ENCODE measurements at regions not wholly inside any gene's neighbourhood (a gene's known extent, or its start where the extent isn't known, plus 50 kb on each side); places are given as distances from the start of the nearest gene placed in this dataset.
"Not testable (repeated sequence)": the region's sequence is repeated elsewhere in the genome, so short reads cannot be mapped to it uniquely, and the experiment has no call there.

DNA sequence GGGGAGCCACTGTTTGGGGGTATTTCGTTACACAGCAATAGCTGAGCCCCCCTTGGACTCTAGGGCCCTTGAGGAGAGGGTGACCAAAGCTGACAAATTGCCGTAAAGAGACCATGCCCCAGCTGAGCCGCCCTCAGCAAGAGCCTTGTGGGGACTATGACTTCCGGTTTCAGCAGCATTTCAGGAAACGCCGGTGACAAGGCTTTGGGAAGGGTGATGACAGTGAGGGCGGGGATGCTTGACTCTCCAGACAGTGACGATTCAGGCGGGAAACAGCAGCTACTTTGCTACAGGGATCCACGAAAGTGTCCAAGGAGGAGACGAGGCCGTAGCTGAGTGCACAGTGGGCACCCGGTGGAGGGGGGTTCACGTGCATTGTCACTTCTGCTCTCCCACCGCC is 360.8 kb downstream of the C16orf95 start:
- TF ChIP-seq, protein P1, sequence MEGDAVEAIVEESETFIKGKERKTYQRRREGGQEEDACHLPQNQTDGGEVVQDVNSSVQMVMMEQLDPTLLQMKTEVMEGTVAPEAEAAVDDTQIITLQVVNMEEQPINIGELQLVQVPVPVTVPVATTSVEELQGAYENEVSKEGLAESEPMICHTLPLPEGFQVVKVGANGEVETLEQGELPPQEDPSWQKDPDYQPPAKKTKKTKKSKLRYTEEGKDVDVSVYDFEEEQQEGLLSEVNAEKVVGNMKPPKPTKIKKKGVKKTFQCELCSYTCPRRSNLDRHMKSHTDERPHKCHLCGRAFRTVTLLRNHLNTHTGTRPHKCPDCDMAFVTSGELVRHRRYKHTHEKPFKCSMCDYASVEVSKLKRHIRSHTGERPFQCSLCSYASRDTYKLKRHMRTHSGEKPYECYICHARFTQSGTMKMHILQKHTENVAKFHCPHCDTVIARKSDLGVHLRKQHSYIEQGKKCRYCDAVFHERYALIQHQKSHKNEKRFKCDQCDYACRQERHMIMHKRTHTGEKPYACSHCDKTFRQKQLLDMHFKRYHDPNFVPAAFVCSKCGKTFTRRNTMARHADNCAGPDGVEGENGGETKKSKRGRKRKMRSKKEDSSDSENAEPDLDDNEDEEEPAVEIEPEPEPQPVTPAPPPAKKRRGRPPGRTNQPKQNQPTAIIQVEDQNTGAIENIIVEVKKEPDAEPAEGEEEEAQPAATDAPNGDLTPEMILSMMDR (conservative IDR thresholded peaks at IDR 0.05; ENCODE audit: low read depth, low read length) = no peak
- H3K4me3 ChIP-seq (ENCODE audit: low read length) = no peak overlapping the region
- DNase-seq (ENCODE audit: low read depth) = no peak

DNA sequence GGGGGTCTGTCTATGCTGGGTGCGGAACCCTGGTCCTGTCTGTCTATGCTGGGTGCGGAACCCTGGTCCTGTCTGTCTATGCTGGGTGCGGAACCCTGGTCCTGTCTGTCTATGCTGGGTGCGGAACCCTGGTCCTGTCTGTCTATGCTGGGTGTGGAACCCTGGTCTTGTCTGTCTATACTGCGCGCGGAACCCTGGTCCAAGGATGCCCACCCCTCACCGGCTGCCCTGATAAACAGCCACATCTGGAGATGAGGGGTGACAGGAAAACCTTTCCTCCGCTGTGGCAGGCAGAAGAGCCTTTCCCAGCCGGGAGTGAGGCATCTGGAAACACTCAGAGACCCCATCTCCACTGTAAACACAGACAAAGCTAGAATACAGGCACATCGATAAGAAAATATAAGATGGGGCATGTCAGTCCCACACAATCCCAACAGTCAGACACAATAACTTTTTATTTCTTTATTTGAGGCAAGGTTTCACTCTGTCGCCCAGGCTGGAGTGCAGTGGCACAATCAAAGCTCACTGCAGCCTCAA is 359.5 kb downstream of the C16orf95 start:
- not testable (repeated sequence) for H3K4me3 ChIP-seq (ENCODE audit: low read length); DNase-seq (ENCODE audit: low read depth)

DNA sequence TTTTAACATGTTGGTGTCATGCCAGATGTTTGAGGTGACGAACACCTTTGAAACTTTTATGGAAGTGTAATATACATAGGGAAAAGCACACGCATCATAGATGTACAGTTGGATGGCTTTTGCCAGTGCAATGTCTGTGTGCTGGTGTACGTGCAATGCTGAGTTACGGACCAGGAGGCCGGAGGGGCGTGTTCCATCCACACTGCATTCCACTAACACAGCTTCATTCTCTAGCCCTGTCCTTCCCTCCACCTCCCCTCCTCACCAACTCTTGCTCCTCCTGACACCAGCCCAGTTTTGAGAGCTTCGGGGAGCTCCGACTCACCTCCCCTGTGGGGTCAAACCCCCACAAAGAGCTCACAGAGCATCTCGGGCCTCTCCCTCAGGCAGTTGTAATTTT is 358.8 kb downstream of the C16orf95 start:
- DNase-seq (ENCODE audit: low read depth) = no peak
- no peak overlapping the region for H3K4me3 ChIP-seq (ENCODE audit: low read length)
- TF ChIP-seq, protein P1 (conservative IDR thresholded peaks at IDR 0.05; ENCODE audit: low read depth, low read length) = no peak

DNA sequence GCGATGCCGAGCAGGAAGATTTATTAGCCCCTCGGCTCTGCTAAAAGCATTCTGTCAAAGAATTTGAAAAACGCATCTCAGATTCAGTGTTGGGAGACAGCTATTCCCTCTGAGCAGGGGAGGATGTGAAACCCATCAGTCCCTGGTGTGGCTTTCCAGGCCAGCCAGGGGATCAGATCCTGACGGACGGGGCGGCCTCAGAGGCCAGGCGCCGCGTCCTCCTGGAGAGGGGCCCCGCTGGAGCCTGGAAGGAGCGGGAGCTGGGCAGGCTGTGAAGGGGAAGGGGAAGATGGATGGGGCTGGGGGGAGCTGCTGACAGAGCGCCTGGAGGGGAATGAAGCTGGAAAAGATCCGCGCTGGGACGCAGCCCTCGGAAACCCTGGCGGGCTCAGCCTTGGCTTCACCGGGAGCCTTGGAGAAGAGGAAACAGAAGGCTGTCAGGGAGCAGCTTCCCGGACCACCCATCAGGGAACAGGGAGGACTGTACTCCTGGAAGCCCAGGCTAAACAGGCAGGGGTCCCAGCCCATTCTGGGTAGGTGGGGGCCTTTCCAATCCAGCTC is 358.0 kb downstream of the C16orf95 start:
- TF ChIP-seq, protein P1 (conservative IDR thresholded peaks at IDR 0.05; ENCODE audit: low read depth, low read length) = no peak
- H3K4me3 ChIP-seq (ENCODE audit: low read length) = no peak overlapping the region
- DNase-seq (ENCODE audit: low read depth) = no peak

DNA sequence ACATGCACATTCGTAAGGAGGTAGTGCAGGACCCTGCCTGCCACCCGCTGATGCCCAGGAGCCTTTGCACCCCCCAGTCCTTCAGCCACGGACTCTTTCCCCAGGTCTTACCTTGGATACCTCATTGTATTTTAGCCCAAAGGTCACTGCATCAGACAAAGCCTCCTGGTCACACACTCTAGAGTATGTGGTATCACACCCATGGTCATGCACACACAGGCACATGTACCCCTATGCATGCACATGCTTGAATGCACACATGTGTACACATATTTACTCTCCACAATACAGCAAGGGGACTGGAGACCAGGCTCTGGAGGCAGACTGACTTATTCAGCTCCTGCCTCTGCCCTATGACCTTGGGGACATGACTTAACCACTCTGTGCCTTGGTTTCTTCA is 357.5 kb downstream of the C16orf95 start:
- H3K4me3 ChIP-seq (ENCODE audit: low read length) = no peak overlapping the region
- TF ChIP-seq, protein P1 (conservative IDR thresholded peaks at IDR 0.05; ENCODE audit: low read depth, low read length) = no peak
- no peak for DNase-seq (ENCODE audit: low read depth)

DNA sequence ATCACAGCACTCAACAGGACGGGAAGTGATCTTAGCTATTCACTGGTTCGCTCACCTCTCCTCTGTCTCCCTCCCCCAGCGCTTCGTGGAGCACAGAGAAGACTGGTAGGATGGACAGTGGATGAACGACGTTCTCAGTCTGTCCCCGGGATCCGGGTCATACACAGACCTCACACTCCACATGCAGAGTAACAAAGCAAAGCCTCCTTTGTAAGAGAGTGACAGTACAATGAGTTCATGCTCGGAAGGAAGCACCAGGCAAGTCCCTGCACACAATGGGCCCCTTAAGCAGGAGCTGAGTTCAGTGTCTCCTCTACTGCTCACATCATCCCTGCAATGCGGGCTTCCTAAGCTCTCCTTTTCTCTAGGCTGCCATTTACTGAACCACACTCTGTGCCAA is 356.9 kb downstream of the C16orf95 start:
- no peak overlapping the region for H3K4me3 ChIP-seq (ENCODE audit: low read length)
- no peak for DNase-seq (ENCODE audit: low read depth)
- TF ChIP-seq, protein P1 (conservative IDR thresholded peaks at IDR 0.05; ENCODE audit: low read depth, low read length) = no peak

DNA sequence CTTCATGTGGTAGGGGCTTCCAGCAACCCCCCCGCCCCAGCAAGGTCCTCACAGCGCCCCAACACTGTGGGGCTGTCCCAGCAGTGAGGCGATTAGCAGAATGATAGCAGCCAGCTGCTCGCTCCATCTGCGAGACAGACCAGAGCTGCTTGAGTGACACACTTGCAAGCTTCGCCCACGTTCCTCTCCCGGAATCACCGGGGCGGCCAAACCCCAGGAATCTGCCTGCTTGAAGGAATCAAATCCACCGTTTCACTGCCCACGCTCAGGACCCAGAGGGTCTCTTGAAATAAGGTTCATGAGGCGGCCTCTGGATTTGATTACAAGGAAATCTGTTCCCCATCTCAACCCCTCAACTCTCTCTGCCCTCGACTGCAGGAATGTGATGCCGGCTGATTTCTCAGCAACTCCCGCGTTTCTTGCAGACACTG is 356.0 kb downstream of the C16orf95 start:
- DNase-seq (ENCODE audit: low read depth) = no peak
- TF ChIP-seq, protein P1 (conservative IDR thresholded peaks at IDR 0.05; ENCODE audit: low read depth, low read length) = no peak
- H3K4me3 ChIP-seq (ENCODE audit: low read length) = no peak overlapping the region
